ENCODE measurements at regions not wholly inside any gene's neighbourhood (a gene's known extent, or its start where the extent isn't known, plus 50 kb on each side); places are given as distances from the start of the nearest gene placed in this dataset.
"Not testable (repeated sequence)": the region's sequence is repeated elsewhere in the genome, so short reads cannot be mapped to it uniquely, and the experiment has no call there.

DNA sequence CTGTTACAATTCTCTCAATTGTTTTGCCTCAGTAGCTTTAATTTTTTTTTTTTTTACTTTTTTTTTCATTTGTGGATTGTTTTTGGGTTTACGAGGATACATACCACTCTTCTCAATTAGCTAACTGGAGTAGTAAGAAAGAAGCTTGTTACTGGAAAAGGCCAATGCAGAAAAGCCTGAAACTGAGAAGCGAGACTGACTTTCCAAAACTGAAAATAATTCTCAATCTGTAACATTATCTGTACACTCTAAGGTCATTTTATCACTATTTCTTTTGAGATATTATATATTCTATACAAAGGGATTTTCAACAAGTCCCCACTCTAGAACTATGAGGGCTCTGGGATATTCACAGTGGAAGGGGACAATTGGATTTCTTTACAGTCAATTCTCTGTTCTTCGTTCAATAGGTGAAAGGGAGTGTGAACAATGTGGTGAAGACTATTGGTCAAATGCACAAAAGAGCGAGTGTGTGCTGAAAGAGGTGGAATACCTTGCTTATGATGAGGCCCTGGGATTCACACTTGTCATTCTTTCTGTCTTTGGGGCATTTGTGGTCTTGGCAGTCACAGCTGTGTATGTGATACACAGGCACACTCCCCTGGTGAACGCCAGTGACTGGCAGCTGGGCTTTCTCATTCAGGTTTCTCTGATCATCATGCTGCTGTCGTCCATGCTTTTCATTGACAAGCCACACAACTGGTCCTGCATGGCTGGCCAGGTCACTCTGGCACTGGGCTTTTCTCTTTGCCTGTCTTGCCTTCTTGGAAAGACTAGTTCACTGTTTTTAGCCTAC is 83.9 kb upstream of the KCNAB1 start:
- no peak for DNase-seq (ENCODE audit: low spot score)
- in situ Hi-C loops (cut with MboI; ENCODE audit: low pct_unique_long_range_greater_than_20kb, low sequenced_read_pairs, unreplicated experiment): no loop called here
- TF ChIP-seq, protein P1, sequence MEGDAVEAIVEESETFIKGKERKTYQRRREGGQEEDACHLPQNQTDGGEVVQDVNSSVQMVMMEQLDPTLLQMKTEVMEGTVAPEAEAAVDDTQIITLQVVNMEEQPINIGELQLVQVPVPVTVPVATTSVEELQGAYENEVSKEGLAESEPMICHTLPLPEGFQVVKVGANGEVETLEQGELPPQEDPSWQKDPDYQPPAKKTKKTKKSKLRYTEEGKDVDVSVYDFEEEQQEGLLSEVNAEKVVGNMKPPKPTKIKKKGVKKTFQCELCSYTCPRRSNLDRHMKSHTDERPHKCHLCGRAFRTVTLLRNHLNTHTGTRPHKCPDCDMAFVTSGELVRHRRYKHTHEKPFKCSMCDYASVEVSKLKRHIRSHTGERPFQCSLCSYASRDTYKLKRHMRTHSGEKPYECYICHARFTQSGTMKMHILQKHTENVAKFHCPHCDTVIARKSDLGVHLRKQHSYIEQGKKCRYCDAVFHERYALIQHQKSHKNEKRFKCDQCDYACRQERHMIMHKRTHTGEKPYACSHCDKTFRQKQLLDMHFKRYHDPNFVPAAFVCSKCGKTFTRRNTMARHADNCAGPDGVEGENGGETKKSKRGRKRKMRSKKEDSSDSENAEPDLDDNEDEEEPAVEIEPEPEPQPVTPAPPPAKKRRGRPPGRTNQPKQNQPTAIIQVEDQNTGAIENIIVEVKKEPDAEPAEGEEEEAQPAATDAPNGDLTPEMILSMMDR (IDR thresholded peaks at IDR 0.05; ENCODE audit: extremely low read depth, insufficient read depth, missing control alignments): no peak

DNA sequence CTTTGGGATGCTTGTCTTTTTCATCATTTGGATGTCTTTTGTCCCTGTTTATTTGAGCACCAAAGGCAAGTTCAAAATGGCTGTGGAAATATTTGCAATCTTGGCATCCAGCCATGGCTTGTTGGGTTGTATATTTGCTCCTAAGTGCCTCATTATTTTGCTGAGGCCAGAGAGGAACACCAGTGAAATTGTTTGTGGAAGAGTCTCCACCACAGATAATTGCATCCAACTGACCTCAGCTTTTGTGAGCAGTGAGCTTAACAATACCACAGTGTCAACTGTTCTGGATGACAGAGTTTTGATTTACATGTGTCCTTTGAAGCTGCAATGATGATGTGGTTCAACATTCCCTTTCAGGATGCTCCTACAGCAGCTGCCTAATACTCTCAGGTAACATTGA is 83.0 kb upstream of the KCNAB1 start:
- DNase-seq (ENCODE audit: low spot score): no peak
- TF ChIP-seq, protein P1 (IDR thresholded peaks at IDR 0.05; ENCODE audit: extremely low read depth, insufficient read depth, missing control alignments): no peak
- in situ Hi-C loops (cut with MboI; ENCODE audit: low pct_unique_long_range_greater_than_20kb, low sequenced_read_pairs, unreplicated experiment): no loop called here

DNA sequence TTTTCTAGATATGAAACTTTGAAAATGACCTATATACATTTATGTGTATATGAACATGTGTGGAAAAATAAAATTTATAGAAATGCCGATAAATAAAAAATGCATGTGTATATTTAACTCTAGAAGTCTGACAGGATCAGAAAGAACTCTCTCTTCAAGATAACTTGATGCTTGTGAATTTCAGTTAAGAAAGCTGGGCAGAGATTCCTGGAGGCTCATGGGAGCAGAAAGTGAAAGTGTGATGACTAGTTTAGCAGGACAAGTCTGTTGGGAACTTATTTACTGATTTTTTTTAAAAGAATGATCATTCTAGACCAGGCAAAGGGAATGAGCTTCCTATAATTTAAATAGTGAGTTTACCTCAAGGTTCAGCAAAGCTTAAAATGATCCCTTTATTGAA is 81.5 kb upstream of the KCNAB1 start:
- in situ Hi-C loops (cut with MboI; ENCODE audit: low pct_unique_long_range_greater_than_20kb, low sequenced_read_pairs, unreplicated experiment): no loop called here
- TF ChIP-seq, protein P1 (IDR thresholded peaks at IDR 0.05; ENCODE audit: extremely low read depth, insufficient read depth, missing control alignments): no peak
- no peak for DNase-seq (ENCODE audit: low spot score)

DNA sequence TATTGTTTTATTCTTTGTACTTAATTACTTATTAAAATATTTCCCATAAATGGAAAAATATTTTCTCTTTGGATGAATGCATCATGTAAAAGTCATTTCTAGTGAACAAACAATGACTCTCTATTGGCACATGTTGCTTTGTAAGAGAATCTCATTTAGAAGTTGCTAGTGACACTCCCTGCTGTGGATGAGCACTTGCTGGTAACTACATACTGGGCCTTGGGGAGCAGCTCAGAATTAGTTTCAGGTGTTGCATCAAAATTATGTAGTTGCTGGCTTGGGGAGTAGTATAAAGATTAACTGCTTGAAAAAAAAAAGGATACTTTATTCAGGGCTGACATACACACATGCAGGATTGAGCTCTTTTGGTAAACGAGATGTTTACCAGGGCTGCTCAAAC is 80.3 kb upstream of the KCNAB1 start:
- no peak for DNase-seq (ENCODE audit: low spot score)
- TF ChIP-seq, protein P1 (IDR thresholded peaks at IDR 0.05; ENCODE audit: extremely low read depth, insufficient read depth, missing control alignments): no peak
- in situ Hi-C loops (cut with MboI; ENCODE audit: low pct_unique_long_range_greater_than_20kb, low sequenced_read_pairs, unreplicated experiment): no loop called here

DNA sequence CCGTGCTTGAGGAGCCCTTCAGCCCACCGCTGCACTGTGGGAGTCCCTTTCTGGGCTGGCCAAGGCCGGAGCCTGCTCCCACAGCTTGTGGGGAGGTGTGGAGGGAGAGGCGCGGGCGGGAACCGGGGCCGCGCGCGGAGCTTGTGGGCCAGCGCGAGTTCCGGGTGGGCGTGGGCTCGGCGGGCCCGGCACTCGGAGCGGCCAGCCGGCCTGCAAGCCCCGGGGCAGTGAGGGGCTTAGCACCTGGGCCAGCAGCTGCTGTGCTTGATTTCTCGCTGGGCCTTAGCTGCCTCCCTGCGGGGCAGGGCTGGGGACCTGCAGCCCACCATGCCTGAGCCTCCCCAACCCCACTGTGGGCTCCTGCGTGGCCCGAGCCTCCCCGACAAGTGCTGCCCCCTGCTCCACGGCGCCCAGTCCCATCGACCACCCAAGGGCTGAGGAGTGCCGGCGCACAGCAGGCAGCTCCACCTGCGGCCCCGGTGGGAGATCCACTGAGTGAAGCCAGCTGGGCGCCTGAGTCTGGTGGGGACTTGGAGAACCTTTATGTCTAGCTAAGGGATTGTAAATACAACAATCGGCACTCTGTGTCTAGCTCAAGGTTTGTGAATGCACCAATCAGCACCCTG is 79.0 kb upstream of the KCNAB1 start:
- in situ Hi-C loops (cut with MboI; ENCODE audit: low pct_unique_long_range_greater_than_20kb, low sequenced_read_pairs, unreplicated experiment); DNase-seq (ENCODE audit: low spot score): not testable (repeated sequence)

DNA sequence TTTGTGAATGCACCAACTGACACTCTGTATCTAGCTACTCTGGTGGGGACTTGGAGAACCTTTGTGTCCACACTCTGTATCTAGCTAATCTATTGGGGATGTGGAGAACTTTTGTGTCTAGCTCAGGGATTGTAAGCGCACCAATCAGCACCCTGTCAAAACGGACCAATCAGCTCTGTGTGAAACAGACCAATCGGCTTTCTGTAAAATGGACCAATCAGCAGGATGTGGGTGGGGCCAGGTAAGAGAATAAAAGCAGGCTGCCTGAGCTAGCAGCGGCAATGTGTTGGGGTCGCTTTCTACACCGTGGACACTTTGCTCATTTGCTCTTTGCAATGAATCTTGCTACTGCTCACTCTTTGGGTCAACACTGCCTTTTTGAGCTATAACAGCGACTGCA is 78.5 kb upstream of the KCNAB1 start:
- in situ Hi-C loops (cut with MboI; ENCODE audit: low pct_unique_long_range_greater_than_20kb, low sequenced_read_pairs, unreplicated experiment); DNase-seq (ENCODE audit: low spot score): not testable (repeated sequence)

DNA sequence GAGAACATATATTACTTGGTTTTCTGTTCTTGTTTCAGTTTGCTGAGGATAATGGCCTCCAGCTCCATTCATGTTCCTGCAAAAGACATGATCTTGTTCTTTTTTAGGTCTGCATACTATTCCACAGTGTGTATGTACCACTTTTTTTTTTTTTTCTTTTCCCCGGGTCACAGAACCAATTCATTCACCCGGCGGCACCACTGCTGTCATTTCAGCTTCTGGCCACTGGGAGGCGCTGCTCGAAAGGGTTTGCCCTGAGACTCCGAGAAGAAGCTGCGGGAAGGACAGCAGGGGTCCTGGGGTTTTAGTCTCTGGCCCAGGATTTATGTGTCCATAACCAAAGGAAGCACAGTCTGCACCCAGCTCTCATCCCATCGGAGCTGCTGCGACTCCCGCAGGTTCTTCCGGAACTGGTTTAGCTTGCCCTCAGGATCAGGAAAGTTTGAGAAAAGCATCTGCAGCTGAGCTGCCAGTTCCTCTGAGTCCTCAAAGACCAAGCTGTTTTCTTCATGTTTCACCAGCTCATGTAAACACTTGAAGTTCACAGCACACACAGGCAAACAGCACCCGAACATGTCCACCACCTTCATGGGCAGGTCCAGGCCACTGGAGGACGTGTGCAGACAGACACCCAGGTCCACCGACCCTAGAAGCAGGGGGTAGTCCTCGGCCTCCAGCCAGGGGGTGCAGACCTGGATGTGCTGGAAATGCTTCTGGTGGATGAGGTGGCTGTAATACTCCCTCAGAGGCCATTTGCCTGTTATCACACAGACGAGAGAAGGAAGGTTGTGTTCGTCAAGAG is 76.3 kb upstream of the KCNAB1 start:
- in situ Hi-C loops (cut with MboI; ENCODE audit: low pct_unique_long_range_greater_than_20kb, low sequenced_read_pairs, unreplicated experiment); DNase-seq (ENCODE audit: low spot score): not testable (repeated sequence)
- TF ChIP-seq, protein P1 (IDR thresholded peaks at IDR 0.05; ENCODE audit: extremely low read depth, insufficient read depth, missing control alignments): peak; percentile 69
